DLD1 (cell line): ENCODE measurements at regions not wholly inside any gene's neighbourhood (a gene's known extent, or its start where the extent isn't known, plus 50 kb on each side); places are given as distances from the start of the nearest gene placed in this dataset.

Source experiments
- in situ Hi-C: cut with HindIII; loops from 2 replicates; pipeline ENCODE4 v1.10.0; 2017; ENCODE audit warnings: low sequenced_read_pairs

- in situ Hi-C loops = no loop called here
These were observed 130.7 kb downstream of the SLC38A6 start for GRCh38 chr14:61111731-61112130.

GRCh38 chr14:61111209-61111665, 130.2 kb downstream of the SLC38A6 start:
- in situ Hi-C loops = no loop called here

- in situ Hi-C loops = no loop called here
These were observed 129.5 kb downstream of the SLC38A6 start for GRCh38 chr14:61110316-61111082.

- in situ Hi-C loops = no loop called here
These were observed 128.2 kb downstream of the SLC38A6 start for GRCh38 chr14:61109288-61109687.

- in situ Hi-C loops = no loop called here
These were observed 127.6 kb downstream of the SLC38A6 start for GRCh38 chr14:61108496-61109141.

- in situ Hi-C loops = no loop called here
These were observed 126.9 kb downstream of the SLC38A6 start for GRCh38 chr14:61107869-61108493.

GRCh38 chr14:61106959-61107641, 126.1 kb downstream of the SLC38A6 start:
- in situ Hi-C loops = no loop called here

GRCh38 chr14:61106271-61106958, 125.4 kb downstream of the SLC38A6 start:
- in situ Hi-C loops = no loop called here

- in situ Hi-C loops = no loop called here
These were observed 123.3 kb downstream of the SLC38A6 start for GRCh38 chr14:61104358-61104757.

- in situ Hi-C loops = no loop called here
These were observed 122.7 kb downstream of the SLC38A6 start for GRCh38 chr14:61103541-61104339.

- in situ Hi-C loops = no loop called here
These were observed 121.8 kb downstream of the SLC38A6 start for GRCh38 chr14:61102549-61103466.
